ENCODE measurements at regions not wholly inside any gene's neighbourhood (a gene's known extent, or its start where the extent isn't known, plus 50 kb on each side); places are given as distances from the start of the nearest gene placed in this dataset.

- no peak overlapping the region for H3K27ac ChIP-seq (ENCODE audit: extremely low read depth, low read depth, low read length)
- H3K36me3 ChIP-seq (ENCODE audit: control insufficient read depth in 2 of 2, insufficient read depth in 1 of 2, low read length in 2 of 2) = no peaks in the 10 kb centered on the region
- POLR2A ChIA-PET = no interaction called here
- no peaks in the 10 kb centered on the region for H3K9me3 ChIP-seq (ENCODE audit: control insufficient read depth, insufficient read depth, low read depth, low read length)
- H3K4me3 ChIP-seq (ENCODE audit: low read depth, low read length) = no peak overlapping the region
- H3K4me1 ChIP-seq (ENCODE audit: control insufficient read depth, insufficient read depth, low read length) = no peaks in the 10 kb centered on the region
- CTCF ChIA-PET = interaction anchor here (0.6 kb wide), 2 partner anchors 277 to 961 kb away, joined by 3 read pairs; no protein-coding TSS in a partner anchor
- TF ChIP-seq ZNF302 (tag by site-specific recombination; IDR thresholded peaks at IDR 0.05; ENCODE audit: low read depth) (no peak), ZNF76 (tag by site-specific recombination; IDR thresholded peaks at IDR 0.05; ENCODE audit: borderline replicate concordance, low read depth) (no peak), ZNF701 (tag by site-specific recombination; IDR thresholded peaks at IDR 0.05) (no peak), INSM2 (tag by site-specific recombination; IDR thresholded peaks at IDR 0.05) (no peak), ZNF112 (tag by site-specific recombination; IDR thresholded peaks at IDR 0.05) (no peak), OSR2 (tag by site-specific recombination; IDR thresholded peaks at IDR 0.05) (no peak), ZNF2 (tag by site-specific recombination; IDR thresholded peaks at IDR 0.05) (no peak)
- TF ChIP-seq, protein P1, sequence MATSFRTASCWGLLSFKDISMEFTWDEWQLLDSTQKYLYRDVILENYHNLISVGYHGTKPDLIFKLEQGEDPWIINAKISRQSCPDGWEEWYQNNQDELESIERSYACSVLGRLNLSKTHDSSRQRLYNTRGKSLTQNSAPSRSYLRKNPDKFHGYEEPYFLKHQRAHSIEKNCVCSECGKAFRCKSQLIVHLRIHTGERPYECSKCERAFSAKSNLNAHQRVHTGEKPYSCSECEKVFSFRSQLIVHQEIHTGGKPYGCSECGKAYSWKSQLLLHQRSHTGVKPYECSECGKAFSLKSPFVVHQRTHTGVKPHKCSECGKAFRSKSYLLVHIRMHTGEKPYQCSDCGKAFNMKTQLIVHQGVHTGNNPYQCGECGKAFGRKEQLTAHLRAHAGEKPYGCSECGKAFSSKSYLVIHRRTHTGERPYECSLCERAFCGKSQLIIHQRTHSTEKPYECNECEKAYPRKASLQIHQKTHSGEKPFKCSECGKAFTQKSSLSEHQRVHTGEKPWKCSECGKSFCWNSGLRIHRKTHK (tag by site-specific recombination; IDR thresholded peaks at IDR 0.05) = no peak
- TF ChIP-seq, protein P2, sequence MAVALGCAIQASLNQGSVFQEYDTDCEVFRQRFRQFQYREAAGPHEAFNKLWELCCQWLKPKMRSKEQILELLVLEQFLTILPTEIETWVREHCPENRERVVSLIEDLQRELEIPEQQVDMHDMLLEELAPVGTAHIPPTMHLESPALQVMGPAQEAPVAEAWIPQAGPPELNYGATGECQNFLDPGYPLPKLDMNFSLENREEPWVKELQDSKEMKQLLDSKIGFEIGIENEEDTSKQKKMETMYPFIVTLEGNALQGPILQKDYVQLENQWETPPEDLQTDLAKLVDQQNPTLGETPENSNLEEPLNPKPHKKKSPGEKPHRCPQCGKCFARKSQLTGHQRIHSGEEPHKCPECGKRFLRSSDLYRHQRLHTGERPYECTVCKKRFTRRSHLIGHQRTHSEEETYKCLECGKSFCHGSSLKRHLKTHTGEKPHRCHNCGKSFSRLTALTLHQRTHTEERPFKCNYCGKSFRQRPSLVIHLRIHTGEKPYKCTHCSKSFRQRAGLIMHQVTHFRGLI (tag by site-specific recombination; IDR thresholded peaks at IDR 0.05) = no peak
Observed at GRCh38 chr10:109427411-109427810, 495.9 kb downstream of the XPNPEP1 start.

DNA sequence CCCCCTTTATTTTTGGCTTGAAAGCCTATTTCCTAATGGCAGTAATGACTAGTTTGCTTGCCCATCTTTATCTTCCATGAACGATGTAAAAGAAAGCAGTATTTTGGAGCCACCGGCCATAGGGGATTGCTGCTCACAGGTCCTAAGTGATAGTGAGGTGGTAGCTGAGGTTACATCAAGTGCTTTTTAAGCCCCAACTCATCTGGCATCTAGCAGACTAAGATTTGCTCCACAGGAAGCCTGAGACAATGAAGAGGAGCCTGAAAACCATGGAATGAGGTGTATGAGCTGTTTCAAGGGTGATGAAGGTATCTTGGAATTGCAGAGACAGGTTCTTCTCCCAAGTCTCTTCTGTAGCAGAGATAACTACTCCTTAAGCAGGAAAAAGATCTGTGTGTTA lies 496.3 kb downstream of the XPNPEP1 start:
- Histone ChIP-seq H3K36me3 (ENCODE audit: control insufficient read depth in 2 of 2, insufficient read depth in 1 of 2, low read length in 2 of 2) (no peaks in the 10 kb centered on the region), H3K27ac (ENCODE audit: extremely low read depth, low read depth, low read length) (no peak overlapping the region), H3K9me3 (ENCODE audit: control insufficient read depth, insufficient read depth, low read depth, low read length) (no peaks in the 10 kb centered on the region), H3K4me1 (ENCODE audit: control insufficient read depth, insufficient read depth, low read length) (no peaks in the 10 kb centered on the region), H3K4me3 (ENCODE audit: low read depth, low read length) (no peak overlapping the region)
- ChIA-PET CTCF (interaction anchor here (0.6 kb wide), 2 partner anchors 276 to 961 kb away, joined by 3 read pairs; no protein-coding TSS in a partner anchor), POLR2A (no interaction called here)
- TF ChIP-seq YY1 (tag by site-specific recombination; IDR thresholded peaks at IDR 0.05) (no peak), ZNF239 (tag by site-specific recombination; IDR thresholded peaks at IDR 0.05) (no peak)

GRCh38 chr10:109418795-109419194 lies 504.5 kb downstream of the XPNPEP1 start:
- Histone ChIP-seq H3K27ac (ENCODE audit: extremely low read depth, low read depth, low read length) (no peak overlapping the region), H3K4me1 (ENCODE audit: control insufficient read depth, insufficient read depth, low read length) (no peaks in the 10 kb centered on the region), H3K36me3 (ENCODE audit: control insufficient read depth in 2 of 2, insufficient read depth in 1 of 2, low read length in 2 of 2) (no peaks in the 10 kb centered on the region), H3K4me3 (ENCODE audit: low read depth, low read length) (no peak overlapping the region), H3K9me3 (ENCODE audit: control insufficient read depth, insufficient read depth, low read depth, low read length) (no peaks in the 10 kb centered on the region)
- ChIA-PET CTCF (no interaction called here), POLR2A (no interaction called here)
- TF ChIP-seq GLIS1 (tag by site-specific recombination; IDR thresholded peaks at IDR 0.05) (no peak), PRDM1 (tag by site-specific recombination; IDR thresholded peaks at IDR 0.05) (no peak), ZNF292 (tag by site-specific recombination; IDR thresholded peaks at IDR 0.05; ENCODE audit: borderline replicate concordance, low read depth) (no peak), SALL2 (tag by site-specific recombination; IDR thresholded peaks at IDR 0.05; ENCODE audit: borderline replicate concordance) (no peak), ZNF658 (tag by site-specific recombination; IDR thresholded peaks at IDR 0.05) (no peak), ZFP37 (tag by site-specific recombination; IDR thresholded peaks at IDR 0.05) (no peak), ZBTB26 (tag by site-specific recombination; optimal IDR thresholded peaks at IDR 0.05) (no peak), ZNF561 (tag by site-specific recombination; IDR thresholded peaks at IDR 0.05; ENCODE audit: borderline replicate concordance) (no peak)
- TF ChIP-seq, protein P3, sequence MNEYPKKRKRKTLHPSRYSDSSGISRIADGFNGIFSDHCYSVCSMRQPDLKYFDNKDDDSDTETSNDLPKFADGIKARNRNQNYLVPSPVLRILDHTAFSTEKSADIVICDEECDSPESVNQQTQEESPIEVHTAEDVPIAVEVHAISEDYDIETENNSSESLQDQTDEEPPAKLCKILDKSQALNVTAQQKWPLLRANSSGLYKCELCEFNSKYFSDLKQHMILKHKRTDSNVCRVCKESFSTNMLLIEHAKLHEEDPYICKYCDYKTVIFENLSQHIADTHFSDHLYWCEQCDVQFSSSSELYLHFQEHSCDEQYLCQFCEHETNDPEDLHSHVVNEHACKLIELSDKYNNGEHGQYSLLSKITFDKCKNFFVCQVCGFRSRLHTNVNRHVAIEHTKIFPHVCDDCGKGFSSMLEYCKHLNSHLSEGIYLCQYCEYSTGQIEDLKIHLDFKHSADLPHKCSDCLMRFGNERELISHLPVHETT (tag by site-specific recombination; IDR thresholded peaks at IDR 0.05) = no peak
- TF ChIP-seq, protein P2 (tag by site-specific recombination; IDR thresholded peaks at IDR 0.05) = no peak
